ENCODE measurements at regions not wholly inside any gene's neighbourhood (a gene's known extent, or its start where the extent isn't known, plus 50 kb on each side); places are given as distances from the start of the nearest gene placed in this dataset.

GRCh38 chr7:116135306-116135705, 75.0 kb upstream of the TES start:
- no peaks in the 10 kb centered on the region for H3K4me1 ChIP-seq
- ATAC-seq (no peak), DNase-seq (no peak)
- no peaks in the 10 kb centered on the region for H3K36me3 ChIP-seq
- no peak overlapping the region for H3K4me3 ChIP-seq
- intact Hi-C loops (cut with DNase I), result no loop called here
- TF ChIP-seq, protein P1, sequence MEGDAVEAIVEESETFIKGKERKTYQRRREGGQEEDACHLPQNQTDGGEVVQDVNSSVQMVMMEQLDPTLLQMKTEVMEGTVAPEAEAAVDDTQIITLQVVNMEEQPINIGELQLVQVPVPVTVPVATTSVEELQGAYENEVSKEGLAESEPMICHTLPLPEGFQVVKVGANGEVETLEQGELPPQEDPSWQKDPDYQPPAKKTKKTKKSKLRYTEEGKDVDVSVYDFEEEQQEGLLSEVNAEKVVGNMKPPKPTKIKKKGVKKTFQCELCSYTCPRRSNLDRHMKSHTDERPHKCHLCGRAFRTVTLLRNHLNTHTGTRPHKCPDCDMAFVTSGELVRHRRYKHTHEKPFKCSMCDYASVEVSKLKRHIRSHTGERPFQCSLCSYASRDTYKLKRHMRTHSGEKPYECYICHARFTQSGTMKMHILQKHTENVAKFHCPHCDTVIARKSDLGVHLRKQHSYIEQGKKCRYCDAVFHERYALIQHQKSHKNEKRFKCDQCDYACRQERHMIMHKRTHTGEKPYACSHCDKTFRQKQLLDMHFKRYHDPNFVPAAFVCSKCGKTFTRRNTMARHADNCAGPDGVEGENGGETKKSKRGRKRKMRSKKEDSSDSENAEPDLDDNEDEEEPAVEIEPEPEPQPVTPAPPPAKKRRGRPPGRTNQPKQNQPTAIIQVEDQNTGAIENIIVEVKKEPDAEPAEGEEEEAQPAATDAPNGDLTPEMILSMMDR (IDR thresholded peaks at IDR 0.05), result no peak
- H3K9me3 ChIP-seq, result no peaks in the 10 kb centered on the region
- no peaks in the 10 kb centered on the region for H3K27me3 ChIP-seq (ENCODE audit: low read depth)
- no peak overlapping the region for H3K27ac ChIP-seq

GRCh38 chr7:116138202-116138801, 72.0 kb upstream of the TES start:
- DNase-seq (no peak), ATAC-seq (peak; percentile 79 to 91)
- H3K36me3 ChIP-seq, result no peaks in the 10 kb centered on the region
- H3K9me3 ChIP-seq, result no peaks in the 10 kb centered on the region
- H3K27me3 ChIP-seq (ENCODE audit: low read depth), result no peaks in the 10 kb centered on the region
- H3K4me3 ChIP-seq, result no peak overlapping the region
- TF ChIP-seq, protein P1 (IDR thresholded peaks at IDR 0.05), result peak; percentile 75
- no peak overlapping the region for H3K27ac ChIP-seq
- H3K4me1 ChIP-seq, result peaks cover 8% of the 10 kb centered on the region
- intact Hi-C loops (cut with DNase I), result no loop called here

DNA sequence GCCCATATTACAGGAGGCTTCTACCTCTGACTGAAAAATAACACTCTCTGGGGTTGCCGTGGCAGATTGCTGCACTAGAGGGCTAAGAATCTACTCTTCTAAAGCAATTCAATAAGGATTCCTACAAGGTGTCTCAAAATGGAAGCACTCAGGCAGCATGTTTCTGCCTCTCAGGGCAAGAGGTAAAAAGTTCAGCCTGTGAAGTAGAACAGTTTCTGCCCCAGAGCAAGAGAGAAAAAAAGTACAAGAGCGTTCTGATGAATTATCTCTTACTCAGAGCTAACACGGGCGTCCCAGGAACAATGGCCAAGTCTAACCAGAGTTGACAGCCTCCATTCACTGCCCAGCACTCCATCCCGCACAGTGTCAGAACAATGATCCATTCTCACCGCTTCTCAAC, 71.3 kb upstream of the TES start:
- peak in 1 of 2 donors; percentile 47 for ATAC-seq
- H3K36me3 ChIP-seq, result no peaks in the 10 kb centered on the region
- H3K4me1 ChIP-seq, result peaks cover 8% of the 10 kb centered on the region
- no peak overlapping the region for H3K4me3 ChIP-seq
- DNase-seq, result no peak
- intact Hi-C loops (cut with DNase I), result no loop called here
- H3K27ac ChIP-seq, result no peak overlapping the region
- TF ChIP-seq, protein P1 (IDR thresholded peaks at IDR 0.05), result no peak
- H3K9me3 ChIP-seq, result no peaks in the 10 kb centered on the region
- H3K27me3 ChIP-seq (ENCODE audit: low read depth), result no peaks in the 10 kb centered on the region

DNA sequence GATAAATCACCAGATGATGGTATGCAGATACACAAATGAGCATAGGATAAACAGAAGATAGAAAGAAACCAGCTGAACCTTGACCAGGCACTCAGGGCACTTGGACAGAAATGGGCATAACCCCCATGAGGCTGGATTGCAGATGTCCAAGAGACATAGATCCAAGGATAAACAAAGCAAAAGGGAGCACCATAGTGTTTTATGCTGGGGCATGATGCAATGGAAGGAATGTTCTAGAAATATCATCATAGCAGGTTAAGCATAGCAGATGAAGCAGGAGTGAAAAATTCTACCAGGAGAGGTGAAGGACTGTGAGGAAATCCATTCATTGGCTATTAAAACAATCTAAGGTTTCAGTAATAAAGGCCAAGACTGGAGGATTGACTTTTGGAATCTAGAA, 70.5 kb upstream of the TES start:
- peaks cover 8% of the 10 kb centered on the region for H3K4me1 ChIP-seq
- TF ChIP-seq, protein P1 (IDR thresholded peaks at IDR 0.05), result no peak
- no peak overlapping the region for H3K27ac ChIP-seq
- intact Hi-C loops (cut with DNase I), result no loop called here
- no peaks in the 10 kb centered on the region for H3K36me3 ChIP-seq
- ATAC-seq (no peak), DNase-seq (no peak)
- H3K4me3 ChIP-seq, result no peak overlapping the region
- H3K9me3 ChIP-seq, result no peaks in the 10 kb centered on the region
- no peaks in the 10 kb centered on the region for H3K27me3 ChIP-seq (ENCODE audit: low read depth)

DNA sequence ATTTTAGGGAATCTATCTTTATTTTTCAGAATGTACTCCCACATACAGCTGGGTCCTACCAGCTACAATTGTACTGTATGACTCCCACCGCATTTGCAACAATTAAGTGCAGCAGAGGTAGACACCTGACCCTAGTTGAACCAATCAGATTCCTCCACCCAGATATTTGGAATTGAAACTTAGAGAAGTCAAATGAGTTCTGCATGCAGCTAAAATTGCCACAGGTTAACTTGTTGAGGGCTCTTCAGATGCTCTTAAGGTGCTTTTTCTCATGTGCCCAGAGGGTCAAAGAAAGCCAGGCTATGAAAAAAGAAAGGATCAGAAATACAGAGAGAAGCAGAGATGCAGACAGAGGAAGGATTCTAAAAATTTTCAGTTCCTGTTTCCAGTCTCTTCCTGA, 68.0 kb upstream of the TES start:
- ATAC-seq, result peak; percentile 59 to 61

More for the DNA sequence above, 68.0 kb upstream of the TES start:
- TF ChIP-seq, protein P1 (IDR thresholded peaks at IDR 0.05), result no peak
- no peak for DNase-seq
- Histone ChIP-seq H3K27ac (no peak overlapping the region), H3K9me3 (no peaks in the 10 kb centered on the region), H3K4me1 (peaks cover 8% of the 10 kb centered on the region), H3K27me3 (ENCODE audit: low read depth) (no peaks in the 10 kb centered on the region), H3K4me3 (no peak overlapping the region), H3K36me3 (no peaks in the 10 kb centered on the region)
- intact Hi-C loops (cut with DNase I), result no loop called here

Measured in lower lobe of right lung (tissue), 2 donors.